Bone marrow (tissue), 2 donors: ENCODE measurements at regions not wholly inside any gene's neighbourhood (a gene's known extent, or its start where the extent isn't known, plus 50 kb on each side); places are given as distances from the start of the nearest gene placed in this dataset.

Experiments used
- DNase-seq, 2 donors: peaks; one replicate each; lab custom pipeline; 2025; lab: John Stamatoyannopoulos, UW

GRCh38 chr2:220221992-220222391 is 594.6 kb downstream of the SLC4A3 start:
- no peak for DNase-seq

- DNase-seq: no peak
Observed at GRCh38 chr2:220224691-220225543, 597.5 kb downstream of the SLC4A3 start.

- no peak for DNase-seq
Observed at GRCh38 chr2:220226076-220226475, 598.6 kb downstream of the SLC4A3 start.

GRCh38 chr2:220226546-220226945 is 599.1 kb downstream of the SLC4A3 start:
- no peak for DNase-seq

- DNase-seq: no peak
Observed at GRCh38 chr2:220227266-220227920, 600.0 kb downstream of the SLC4A3 start.

GRCh38 chr2:220228310-220229006 is 601.0 kb downstream of the SLC4A3 start:
- DNase-seq: no peak

GRCh38 chr2:220240641-220241040 is 613.2 kb downstream of the SLC4A3 start:
- no peak for DNase-seq

- no peak for DNase-seq
Observed at GRCh38 chr2:220241423-220241822, 614.0 kb downstream of the SLC4A3 start.

- no peak for DNase-seq
Observed at GRCh38 chr2:220243571-220243970, 616.1 kb downstream of the SLC4A3 start.

- no peak for DNase-seq
Observed at GRCh38 chr2:220246386-220246785, 619.0 kb downstream of the SLC4A3 start.

GRCh38 chr2:220247588-220248350 is 620.3 kb downstream of the SLC4A3 start:
- DNase-seq: no peak

GRCh38 chr2:220259662-220260061 is 632.2 kb downstream of the SLC4A3 start:
- no peak for DNase-seq

GRCh38 chr2:220263300-220263699 is 635.9 kb downstream of the SLC4A3 start:
- DNase-seq: no peak

- no peak for DNase-seq
Observed at GRCh38 chr2:220269367-220269766, 641.9 kb downstream of the SLC4A3 start.

GRCh38 chr2:220270481-220271070 is 643.1 kb downstream of the SLC4A3 start:
- DNase-seq: no peak

GRCh38 chr2:220272656-220273055 is 645.2 kb downstream of the SLC4A3 start:
- no peak for DNase-seq

GRCh38 chr2:220273082-220273481 is 645.7 kb downstream of the SLC4A3 start:
- no peak for DNase-seq

- no peak for DNase-seq
Observed at GRCh38 chr2:220275454-220275853, 648.0 kb downstream of the SLC4A3 start.

- DNase-seq: no peak
Observed at GRCh38 chr2:220276741-220277444, 649.5 kb downstream of the SLC4A3 start.

GRCh38 chr2:220277445-220277975 is 650.1 kb downstream of the SLC4A3 start:
- DNase-seq: no peak

GRCh38 chr2:220278022-220278421 is 650.6 kb downstream of the SLC4A3 start:
- DNase-seq: no peak
